ENCODE measurements at regions not wholly inside any gene's neighbourhood (a gene's known extent, or its start where the extent isn't known, plus 50 kb on each side); places are given as distances from the start of the nearest gene placed in this dataset.

DNA sequence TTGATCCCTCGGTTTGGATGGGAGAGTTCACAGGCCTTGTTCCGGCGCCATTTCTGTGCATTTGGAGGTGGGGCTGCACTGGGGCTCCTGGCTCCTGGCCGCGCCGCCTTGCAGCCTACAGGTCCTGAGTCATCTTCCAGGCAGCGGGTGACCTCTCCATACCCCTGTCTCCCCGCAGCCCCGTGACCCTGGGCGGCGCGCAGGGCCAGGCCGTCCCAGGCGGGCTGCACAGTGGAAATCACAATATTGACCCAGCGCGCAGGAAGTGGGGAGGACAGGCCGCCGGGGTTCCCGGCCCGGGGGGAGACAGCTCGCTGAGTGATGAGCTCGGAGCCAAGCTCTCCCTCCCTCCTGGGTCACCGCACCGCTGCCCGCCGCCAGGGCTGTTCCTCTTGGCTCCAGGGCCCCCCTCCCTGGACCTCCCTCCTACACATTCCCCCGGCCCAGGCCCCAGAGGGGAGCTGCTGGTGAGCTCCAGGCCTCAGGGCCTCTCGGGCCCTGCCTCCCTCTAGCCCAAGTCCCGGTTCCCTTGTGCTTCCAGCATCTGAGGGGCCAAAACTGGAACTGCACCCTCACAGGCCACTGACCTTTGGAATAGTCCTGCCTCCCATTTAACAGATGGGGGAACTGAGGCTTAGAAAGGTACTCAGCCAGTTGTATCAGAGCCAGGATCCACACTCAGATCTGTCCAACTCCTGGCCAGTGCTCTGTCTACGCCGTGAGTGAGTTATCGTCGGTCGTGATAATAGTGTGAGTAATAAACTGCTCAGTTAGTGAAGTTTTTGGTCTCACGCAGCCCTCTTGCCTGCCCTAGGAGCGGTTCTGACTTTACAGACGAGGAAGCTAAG is 142.9 kb upstream of the WNT4 start:
- no peak for DNase-seq (ENCODE audit: low spot score)

DNA sequence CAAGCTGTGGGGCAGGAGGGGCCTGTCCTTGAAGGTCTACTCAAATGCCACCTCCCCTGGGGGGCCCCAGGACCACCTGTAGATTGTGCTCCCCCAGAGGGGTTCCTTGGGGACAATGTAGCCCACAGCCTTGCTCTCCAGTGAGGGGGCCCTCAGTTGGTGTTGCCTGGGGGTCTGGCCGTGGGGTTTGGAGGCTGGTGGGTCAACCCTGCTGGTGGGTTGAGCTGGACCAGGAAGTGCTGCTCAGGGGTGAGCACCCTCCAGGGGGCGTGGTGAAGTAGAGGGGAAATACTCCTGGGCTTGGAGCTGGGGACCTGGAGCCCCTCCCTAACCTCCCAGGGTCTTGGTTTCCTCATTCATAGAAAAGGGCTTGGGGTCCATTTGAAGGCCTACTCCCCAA is 143.6 kb upstream of the WNT4 start:
- DNase-seq (ENCODE audit: low spot score), result no peak

GRCh38 chr1:22287273-22287672 is 144.4 kb upstream of the WNT4 start:
- no peak for DNase-seq (ENCODE audit: low spot score)

DNA sequence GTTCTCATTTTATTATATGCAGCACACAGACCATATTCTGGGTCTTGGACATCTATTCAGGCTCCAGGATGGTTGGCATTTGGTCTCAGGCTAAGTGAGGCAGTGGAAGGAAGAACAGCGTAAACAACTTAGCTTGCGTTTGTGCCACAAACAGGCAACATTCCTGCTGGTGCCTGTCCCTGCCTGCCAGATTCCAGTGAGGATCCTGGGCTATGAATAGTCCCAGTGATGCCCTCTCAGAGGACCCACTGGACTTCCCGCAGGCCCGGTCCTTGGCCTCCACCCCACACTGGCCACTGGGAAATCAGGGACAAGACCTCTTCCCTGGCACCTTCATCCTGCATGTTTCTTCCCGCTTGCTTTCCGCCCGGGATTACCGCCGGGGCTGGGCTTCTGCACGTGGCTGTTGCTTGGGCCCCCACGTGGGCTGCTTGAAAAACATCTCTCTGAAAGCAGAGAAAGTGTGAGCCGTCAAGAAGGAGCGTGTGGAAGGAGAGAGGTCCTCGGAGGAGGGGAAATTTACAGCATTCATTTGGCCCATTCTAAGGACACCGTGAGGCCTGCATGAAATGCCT is 145.1 kb upstream of the WNT4 start:
- DNase-seq (ENCODE audit: low spot score), result no peak

- DNase-seq (ENCODE audit: low spot score), result no peak
These were observed 145.8 kb upstream of the WNT4 start for GRCh38 chr1:22288593-22289241.

DNA sequence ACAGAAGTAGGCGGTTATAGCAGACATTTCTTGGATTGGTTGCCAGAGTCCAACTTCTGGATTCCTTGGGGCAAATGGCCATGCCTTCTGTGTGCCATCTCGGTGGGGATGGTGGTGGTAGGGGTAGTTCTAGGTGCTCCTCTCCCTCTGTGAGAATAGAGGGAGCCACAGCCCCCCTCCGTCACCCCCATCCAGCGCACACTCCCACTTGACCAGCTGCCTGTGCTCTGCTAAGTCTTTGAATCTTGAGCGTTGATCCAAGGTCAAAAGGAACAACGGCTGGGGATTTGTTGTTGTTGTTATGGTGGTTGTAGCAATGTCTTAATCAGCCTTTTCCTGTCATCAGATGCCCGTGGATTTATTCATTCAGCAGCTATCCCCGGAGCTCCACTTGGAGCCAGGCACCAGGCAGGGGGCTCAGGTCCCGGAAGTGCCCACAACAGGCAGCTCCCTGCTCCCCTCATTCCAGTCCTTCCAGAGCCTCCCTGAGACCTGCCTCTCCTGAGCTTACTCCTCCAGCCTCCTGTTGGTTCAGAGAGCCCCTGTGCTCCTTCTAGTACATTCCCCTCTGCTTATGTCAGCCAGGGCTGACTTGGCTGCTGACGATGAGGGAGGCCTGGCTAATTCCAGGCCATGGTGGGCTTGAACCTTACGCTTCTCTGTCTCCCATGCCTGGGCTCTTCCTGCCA is 146.6 kb upstream of the WNT4 start:
- no peak for DNase-seq (ENCODE audit: low spot score)

GRCh38 chr1:22290157-22290556 is 147.3 kb upstream of the WNT4 start:
- no peak for DNase-seq (ENCODE audit: low spot score)

GRCh38 chr1:22290611-22291010 is 147.7 kb upstream of the WNT4 start:
- no peak for DNase-seq (ENCODE audit: low spot score)

- DNase-seq (ENCODE audit: low spot score), result no peak
These were observed 148.2 kb upstream of the WNT4 start for GRCh38 chr1:22291057-22291456.

- no peak for DNase-seq (ENCODE audit: low spot score)
These were observed 148.6 kb upstream of the WNT4 start for GRCh38 chr1:22291494-22291893.

GRCh38 chr1:22292011-22292788 is 149.3 kb upstream of the WNT4 start:
- DNase-seq (ENCODE audit: low spot score), result no peak

DNA sequence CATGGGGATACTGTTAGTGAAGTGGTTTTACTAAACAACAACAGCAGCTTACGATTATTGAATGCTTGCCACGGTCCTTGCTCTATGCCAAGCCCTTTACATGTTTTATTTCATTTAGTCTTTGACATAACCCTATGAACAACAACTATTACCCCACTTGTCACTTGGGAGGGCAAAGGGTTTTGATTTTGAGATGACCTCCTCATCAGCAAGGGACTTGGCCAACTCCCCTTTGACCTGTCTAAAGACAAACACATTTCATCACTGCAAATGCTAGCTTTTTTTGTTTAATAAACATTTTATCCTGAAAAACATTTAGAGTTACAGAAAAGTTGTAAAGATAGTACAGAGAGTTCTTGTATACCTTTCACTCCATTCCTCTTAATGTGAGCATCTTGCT is 152.5 kb upstream of the WNT4 start:
- no peak for DNase-seq (ENCODE audit: low spot score)

DNA sequence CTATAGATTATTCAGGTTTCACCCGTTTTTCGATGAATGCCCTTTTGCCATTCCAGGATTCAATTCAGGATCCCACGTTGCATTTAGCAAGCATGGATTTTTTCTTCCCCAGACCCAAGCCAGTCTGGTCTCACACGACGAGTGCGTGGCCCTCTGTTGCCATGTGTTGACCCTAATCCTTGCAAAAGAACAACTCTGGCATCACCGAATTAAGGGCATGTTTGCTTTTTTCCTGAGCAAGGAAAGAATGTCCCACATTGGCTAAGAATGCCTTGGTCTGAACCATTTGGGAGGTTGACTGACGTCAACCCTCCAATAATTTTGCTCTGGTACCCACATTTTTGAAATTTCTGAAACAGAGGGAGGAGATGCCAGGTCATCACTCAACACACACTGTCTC is 153.0 kb upstream of the WNT4 start:
- no peak for DNase-seq (ENCODE audit: low spot score)

GRCh38 chr1:22296701-22297591 is 154.0 kb upstream of the WNT4 start:
- no peak for DNase-seq (ENCODE audit: low spot score)

DNA sequence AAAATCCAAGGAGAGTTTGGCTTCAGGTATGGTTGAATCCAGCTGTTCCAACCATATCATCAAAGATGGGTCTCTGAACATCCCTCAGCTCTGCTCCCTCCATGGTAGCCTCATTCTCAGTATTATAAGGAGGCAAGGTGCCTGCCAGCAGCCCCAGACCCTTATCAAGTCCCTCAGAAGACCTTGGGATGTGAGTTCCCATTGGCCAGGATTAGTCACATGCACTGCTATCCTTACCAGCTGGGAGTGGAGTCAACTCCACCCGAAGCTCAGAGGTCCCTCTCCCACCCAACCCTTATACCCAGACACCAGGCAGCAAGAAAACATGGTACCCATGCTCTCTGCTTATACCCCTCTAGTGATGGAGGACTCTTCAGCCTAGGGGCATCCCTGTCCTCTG is 153.7 kb upstream of the ZBTB40 start:
- no peak for DNase-seq (ENCODE audit: low spot score)

DNA sequence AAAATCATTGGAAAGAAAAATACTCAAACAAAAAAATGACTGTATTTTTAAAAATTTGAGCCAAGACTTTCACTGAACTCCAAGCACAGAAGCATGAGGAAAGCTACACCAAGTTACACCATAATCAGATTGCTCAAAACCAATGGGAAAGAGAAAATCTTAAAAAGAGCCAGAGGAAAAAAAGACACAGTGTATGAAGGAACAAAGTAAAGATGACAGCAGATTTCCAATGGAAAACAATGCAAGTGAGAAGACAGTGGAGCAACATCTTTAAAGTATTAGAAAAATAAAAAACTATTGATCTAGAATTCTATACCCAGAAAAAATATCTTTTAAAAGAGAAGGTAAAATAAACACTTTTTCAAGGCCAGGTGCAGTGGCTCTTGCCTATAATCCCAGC is 147.8 kb upstream of the ZBTB40 start:
- no peak for DNase-seq (ENCODE audit: low spot score)

- no peak for DNase-seq (ENCODE audit: low spot score)
These were observed 142.1 kb upstream of the ZBTB40 start for GRCh38 chr1:22309572-22309971.

- DNase-seq (ENCODE audit: low spot score), result no peak
These were observed 140.2 kb upstream of the ZBTB40 start for GRCh38 chr1:22311461-22311860.

DNA sequence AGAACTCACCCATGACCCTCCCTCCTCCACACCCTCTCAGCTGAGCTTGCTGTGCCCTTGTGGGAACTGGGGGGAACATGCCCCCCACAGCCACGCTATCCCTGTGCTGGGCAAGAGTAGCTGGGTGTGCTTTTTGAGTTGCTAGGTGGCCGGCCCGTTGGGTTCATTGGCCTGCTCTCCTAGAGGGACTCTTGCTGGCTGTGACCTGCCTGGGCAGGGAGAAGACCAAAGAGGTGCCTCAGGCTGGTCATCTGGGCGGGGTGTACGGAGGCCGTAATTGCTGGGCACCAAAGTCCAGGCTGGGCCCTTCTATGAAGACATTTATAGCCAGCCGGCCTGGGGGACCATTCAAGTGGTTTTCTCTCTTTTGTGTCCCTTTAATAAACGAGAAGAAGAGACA is 138.3 kb upstream of the ZBTB40 start:
- DNase-seq (ENCODE audit: low spot score), result no peak

GRCh38 chr1:22314706-22315105 is 136.9 kb upstream of the ZBTB40 start:
- no peak for DNase-seq (ENCODE audit: low spot score)
